ENCODE measurements at regions not wholly inside any gene's neighbourhood (a gene's known extent, or its start where the extent isn't known, plus 50 kb on each side); places are given as distances from the start of the nearest gene placed in this dataset.
"Not testable (repeated sequence)": the region's sequence is repeated elsewhere in the genome, so short reads cannot be mapped to it uniquely, and the experiment has no call there.

- no peak for DNase-seq (ENCODE audit: low read depth in 4 of 4, low spot score in 2 of 4)
Observed at GRCh38 chr12:124126950-124127655, 154.1 kb downstream of the ZNF664 start.

- DNase-seq (ENCODE audit: low read depth in 4 of 4, low spot score in 2 of 4): no peak
Observed at GRCh38 chr12:124129132-124129531, 156.1 kb downstream of the ZNF664 start.

- DNase-seq (ENCODE audit: low read depth in 4 of 4, low spot score in 2 of 4): no peak
Observed at GRCh38 chr12:124130691-124131591, 157.9 kb downstream of the ZNF664 start.

- no peak for DNase-seq (ENCODE audit: low read depth in 4 of 4, low spot score in 2 of 4)
Observed at GRCh38 chr12:124131659-124132058, 158.6 kb downstream of the ZNF664 start.

GRCh38 chr12:124132530-124132929 is 159.5 kb downstream of the ZNF664 start:
- DNase-seq (ENCODE audit: low read depth in 4 of 4, low spot score in 2 of 4): no peak

GRCh38 chr12:124136796-124137195 is 158.1 kb upstream of the RFLNA start:
- no peak for DNase-seq (ENCODE audit: low read depth in 4 of 4, low spot score in 2 of 4)

GRCh38 chr12:124140944-124141486 is 153.9 kb upstream of the RFLNA start:
- DNase-seq (ENCODE audit: low read depth in 4 of 4, low spot score in 2 of 4): no peak

- not testable (repeated sequence) for DNase-seq (ENCODE audit: low read depth in 4 of 4, low spot score in 2 of 4)
Observed at GRCh38 chr12:124141611-124142010, 153.3 kb upstream of the RFLNA start.

GRCh38 chr12:124142395-124143035 is 152.4 kb upstream of the RFLNA start:
- DNase-seq (ENCODE audit: low read depth in 4 of 4, low spot score in 2 of 4): no peak

GRCh38 chr12:124143726-124144125 is 151.2 kb upstream of the RFLNA start:
- no peak for DNase-seq (ENCODE audit: low read depth in 4 of 4, low spot score in 2 of 4)

- no peak for DNase-seq (ENCODE audit: low read depth in 4 of 4, low spot score in 2 of 4)
Observed at GRCh38 chr12:124144531-124145194, 150.2 kb upstream of the RFLNA start.

- no peak for DNase-seq (ENCODE audit: low read depth in 4 of 4, low spot score in 2 of 4)
Observed at GRCh38 chr12:124147027-124147426, 147.9 kb upstream of the RFLNA start.

GRCh38 chr12:124147575-124147974 is 147.3 kb upstream of the RFLNA start:
- no peak for DNase-seq (ENCODE audit: low read depth in 4 of 4, low spot score in 2 of 4)

GRCh38 chr12:124148481-124149273 is 146.2 kb upstream of the RFLNA start:
- no peak for DNase-seq (ENCODE audit: low read depth in 4 of 4, low spot score in 2 of 4)

GRCh38 chr12:124149287-124149686 is 145.6 kb upstream of the RFLNA start:
- no peak for DNase-seq (ENCODE audit: low read depth in 4 of 4, low spot score in 2 of 4)

GRCh38 chr12:124150168-124150567 is 144.7 kb upstream of the RFLNA start:
- DNase-seq (ENCODE audit: low read depth in 4 of 4, low spot score in 2 of 4): no peak

- DNase-seq (ENCODE audit: low read depth in 4 of 4, low spot score in 2 of 4): no peak
Observed at GRCh38 chr12:124151583-124151982, 143.3 kb upstream of the RFLNA start.

- DNase-seq (ENCODE audit: low read depth in 4 of 4, low spot score in 2 of 4): no peak
Observed at GRCh38 chr12:124152731-124153130, 142.2 kb upstream of the RFLNA start.

GRCh38 chr12:124153392-124153791 is 141.5 kb upstream of the RFLNA start:
- DNase-seq (ENCODE audit: low read depth in 4 of 4, low spot score in 2 of 4): no peak

- DNase-seq (ENCODE audit: low read depth in 4 of 4, low spot score in 2 of 4): no peak
Observed at GRCh38 chr12:124157406-124157805, 137.5 kb upstream of the RFLNA start.
